Skeletal muscle tissue (tissue), 3 donors: ENCODE measurements at regions not wholly inside any gene's neighbourhood (a gene's known extent, or its start where the extent isn't known, plus 50 kb on each side); places are given as distances from the start of the nearest gene placed in this dataset.

Source experiments
- H3K27ac ChIP-seq: one replicate; pipeline ENCODE4 v1.7.0; 2013; ENCODE audit warnings: mild to moderate bottlenecking, low read depth, low read length, inconsistent platforms
- H3K27me3 ChIP-seq, 3 donors: one replicate each; pipeline ENCODE4 v1.7.0; 2013; ENCODE audit warnings: low read length in 3 of 3; ENCODE audit not compliant: control insufficient read depth in 3 of 3, insufficient read depth in 3 of 3
- H3K36me3 ChIP-seq, 3 donors: one replicate each; pipeline ENCODE4 v1.7.0; 2013; ENCODE audit warnings: low read length in 3 of 3; ENCODE audit not compliant: control insufficient read depth in 3 of 3, insufficient read depth in 3 of 3
- H3K4me1 ChIP-seq, 3 donors: one replicate each; pipeline ENCODE4 v1.7.0; 2013; ENCODE audit warnings: low read length in 3 of 3, mild to moderate bottlenecking in 3 of 3; ENCODE audit not compliant: control insufficient read depth in 3 of 3, insufficient read depth in 3 of 3
- H3K4me3 ChIP-seq, 3 donors: one replicate each; pipeline ENCODE4 v1.7.0; 2013; ENCODE audit warnings: low read length in 3 of 3
- H3K9ac ChIP-seq, 3 donors: one replicate each; pipeline ENCODE4 v1.7.0; 2013; ENCODE audit warnings: low read length in 3 of 3, mild to moderate bottlenecking in 3 of 3, moderate library complexity in 2 of 3, low read depth in 1 of 3
- H3K9me3 ChIP-seq, 3 donors: one replicate each; pipeline ENCODE4 v1.7.0; 2013; ENCODE audit warnings: low read length in 3 of 3; ENCODE audit not compliant: control insufficient read depth in 3 of 3
- donor health status: Osteomylitis.

- peaks cover 0 to 4% (median 3%) of the 10 kb centered on the region in 3 donors for H3K4me1 ChIP-seq
- H3K9ac ChIP-seq: no peak overlapping the region
- no peak overlapping the region for H3K27ac ChIP-seq
- H3K27me3 ChIP-seq: no peaks in the 10 kb centered on the region
- no peaks in the 10 kb centered on the region for H3K9me3 ChIP-seq
- H3K36me3 ChIP-seq: no peaks in the 10 kb centered on the region
- no peak overlapping the region for H3K4me3 ChIP-seq
Observed at GRCh38 chr5:68139611-68140441, 75.7 kb upstream of the PIK3R1 start.

GRCh38 chr5:68137511-68138140, 77.9 kb upstream of the PIK3R1 start:
- peaks cover 0 to 4% (median 3%) of the 10 kb centered on the region in 3 donors for H3K4me1 ChIP-seq
- no peaks in the 10 kb centered on the region for H3K36me3 ChIP-seq
- H3K9me3 ChIP-seq: no peaks in the 10 kb centered on the region
- H3K4me3 ChIP-seq: no peak overlapping the region
- no peak overlapping the region for H3K27ac ChIP-seq
- no peak overlapping the region for H3K9ac ChIP-seq
- H3K27me3 ChIP-seq: no peaks in the 10 kb centered on the region

GRCh38 chr5:68134669-68135313, 80.8 kb upstream of the PIK3R1 start:
- Histone ChIP-seq H3K9me3 (no peaks in the 10 kb centered on the region), H3K9ac (no peak overlapping the region), H3K4me1 (peaks cover 0 to 4% (median 3%) of the 10 kb centered on the region in 3 donors), H3K27ac (no peak overlapping the region), H3K4me3 (no peak overlapping the region), H3K36me3 (no peaks in the 10 kb centered on the region), H3K27me3 (no peaks in the 10 kb centered on the region)

GRCh38 chr5:68134033-68134668, 81.4 kb upstream of the PIK3R1 start:
- H3K36me3 ChIP-seq: no peaks in the 10 kb centered on the region
- H3K9ac ChIP-seq: no peak overlapping the region
- H3K27me3 ChIP-seq: no peaks in the 10 kb centered on the region
- no peak overlapping the region for H3K27ac ChIP-seq
- no peaks in the 10 kb centered on the region for H3K9me3 ChIP-seq
- H3K4me1 ChIP-seq: peaks cover 0 to 4% (median 3%) of the 10 kb centered on the region in 3 donors
- no peak overlapping the region for H3K4me3 ChIP-seq

GRCh38 chr5:68130253-68130652, 85.3 kb upstream of the PIK3R1 start:
- Histone ChIP-seq H3K9me3 (no peaks in the 10 kb centered on the region), H3K4me1 (no peaks in the 10 kb centered on the region), H3K27ac (no peak overlapping the region), H3K27me3 (no peaks in the 10 kb centered on the region), H3K36me3 (no peaks in the 10 kb centered on the region), H3K9ac (no peak overlapping the region), H3K4me3 (no peak overlapping the region)

GRCh38 chr5:68129364-68129763, 86.2 kb upstream of the PIK3R1 start:
- Histone ChIP-seq H3K27ac (no peak overlapping the region), H3K9me3 (no peaks in the 10 kb centered on the region), H3K4me1 (no peaks in the 10 kb centered on the region), H3K4me3 (no peak overlapping the region), H3K27me3 (no peaks in the 10 kb centered on the region), H3K9ac (no peak overlapping the region), H3K36me3 (no peaks in the 10 kb centered on the region)

- Histone ChIP-seq H3K4me3 (no peak overlapping the region), H3K4me1 (no peaks in the 10 kb centered on the region), H3K27me3 (no peaks in the 10 kb centered on the region), H3K9ac (no peak overlapping the region), H3K27ac (no peak overlapping the region), H3K36me3 (no peaks in the 10 kb centered on the region), H3K9me3 (no peaks in the 10 kb centered on the region)
Observed at GRCh38 chr5:68126886-68127285, 88.7 kb upstream of the PIK3R1 start.

- Histone ChIP-seq H3K9me3 (no peaks in the 10 kb centered on the region), H3K4me1 (no peaks in the 10 kb centered on the region), H3K4me3 (no peak overlapping the region), H3K9ac (no peak overlapping the region), H3K27ac (no peak overlapping the region), H3K27me3 (no peaks in the 10 kb centered on the region), H3K36me3 (no peaks in the 10 kb centered on the region)
Observed at GRCh38 chr5:68122439-68123328, 92.9 kb upstream of the PIK3R1 start.

- Histone ChIP-seq H3K27me3 (no peaks in the 10 kb centered on the region), H3K4me3 (no peak overlapping the region), H3K9ac (no peak overlapping the region)
Observed at GRCh38 chr5:68116868-68117411, 98.6 kb upstream of the PIK3R1 start.

More at GRCh38 chr5:68116868-68117411, 98.6 kb upstream of the PIK3R1 start:
- Histone ChIP-seq H3K36me3 (no peaks in the 10 kb centered on the region), H3K9me3 (no peaks in the 10 kb centered on the region), H3K27ac (no peak overlapping the region), H3K4me1 (no peaks in the 10 kb centered on the region)
